Heart left ventricle (tissue), 13 donors: ENCODE measurements at regions not wholly inside any gene's neighbourhood (a gene's known extent, or its start where the extent isn't known, plus 50 kb on each side); places are given as distances from the start of the nearest gene placed in this dataset.

ENCODE experiments used
- CTCF ChIP-seq, 12 donors: fragments of 200-600 bp; sonication (generic) in 4 of 12; IDR thresholded peaks; one replicate each; pipeline versions ENCODE4 v1.5.0 to v1.8.0; 2018 to 2022; ENCODE audit warnings: antibody characterized with exemption in 12 of 12, mild to moderate bottlenecking in 5 of 12
- POLR2A ChIP-seq, 2 donors: fragments of 450-650 bp; IDR thresholded peaks; one replicate each; pipeline ENCODE4 v1.6.1; 2017; ENCODE audit warnings: antibody characterized with exemption in 2 of 2, mild to moderate bottlenecking in 2 of 2, moderate library complexity in 2 of 2
- donor health status: ischemic (EF 13 %, LVEDD 7.1; RV severe dilation, severe dysfunction).
- donor health status: DM: no; HTN: yes; CAD: no.
- donor health status: DM: no; HTN: no; CAD: no.
- donor health status: ischemic (EF 25% LVEDD 6.9; RV normal size, moderate dysfunction).
- donor health status: ischemic (EF 25% LVEDD 5.7; RV mildly dilated, moderate dysfunction).
- donor health status: ischemic (EF 35%, LVEDD 5.7; RV mildly dilated, moderate dysfunction).
- donor health status: nonischemic (EF 11% LVEDD 7.7; RV severe dilation, severe dysfunction).
- donor health status: DM: yes; HTN: yes; CAD: no.
- donor health status: PGD.
- donor health status: ischemic (EF 29% LVEDD 5.4; RV normal size, mild dysfunction).
- donor health status: nonischemic (EF 23%, LVEDD 6.1; RV moderate dilation, normal function).

GRCh38 chr5:103374473-103374963 lies 116.0 kb downstream of the MACIR start:
- no peak for TF ChIP-seq CTCF (IDR thresholded peaks at IDR 0.05)
- no peak for TF ChIP-seq POLR2A (IDR thresholded peaks at IDR 0.05)
